ENCODE measurements at regions not wholly inside any gene's neighbourhood (a gene's known extent, or its start where the extent isn't known, plus 50 kb on each side); places are given as distances from the start of the nearest gene placed in this dataset.

DNA sequence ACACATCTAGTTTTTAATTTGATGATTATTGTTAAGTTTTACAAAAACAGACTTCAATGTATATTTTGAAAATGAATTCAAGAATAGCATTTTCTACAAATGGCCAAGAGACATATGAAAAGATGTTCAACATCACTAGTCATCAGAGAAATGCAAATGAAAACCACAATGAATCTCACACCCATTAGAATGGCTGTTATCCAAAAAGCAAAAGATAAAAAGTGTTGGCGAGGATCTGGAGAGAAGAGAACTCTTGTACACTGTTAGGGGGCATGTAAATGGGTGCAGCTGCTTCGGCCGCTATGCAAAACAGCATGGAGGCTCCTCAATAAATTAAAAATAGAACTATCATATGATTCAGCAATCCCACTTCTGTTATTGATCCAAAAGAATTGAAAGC lies 185.8 kb upstream of the CCN2 start:
- ATAC-seq, result no peak
- H3K4me1 Mint-ChIP-seq, result peaks cover 38% of the 10 kb centered on the region

DNA sequence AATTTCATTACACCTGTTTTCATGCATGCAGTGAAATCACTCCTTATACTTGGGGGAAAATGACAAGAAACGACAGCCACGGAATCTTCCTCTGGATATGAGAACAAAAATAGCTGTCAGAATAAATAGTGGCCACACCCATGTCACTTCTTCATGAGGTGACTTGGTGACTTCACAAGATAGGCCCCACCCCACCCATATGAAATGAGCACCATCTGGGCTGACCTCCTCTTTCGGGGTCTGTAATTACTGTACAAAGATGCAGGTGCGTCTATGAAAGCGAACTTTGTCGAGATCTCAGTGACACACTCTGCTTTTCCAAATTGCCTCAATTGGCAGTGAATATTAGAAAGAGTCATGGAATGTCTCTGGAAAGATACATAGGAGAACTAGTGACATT lies 184.2 kb upstream of the CCN2 start:
- peaks cover 47% of the 10 kb centered on the region for H3K4me1 Mint-ChIP-seq
- H3K36me3 Mint-ChIP-seq, result no peaks in the 10 kb centered on the region
- H3K4me3 Mint-ChIP-seq, result no peak overlapping the region
- peak; percentile 48 for ATAC-seq
- no peaks in the 10 kb centered on the region for H3K9me3 Mint-ChIP-seq
- peaks cover 13% of the 10 kb centered on the region for H3K27me3 Mint-ChIP-seq
- no peak overlapping the region for H3K27ac Mint-ChIP-seq

More for the DNA sequence above, 185.8 kb upstream of the CCN2 start:
- Mint-ChIP-seq H3K9me3 (no peaks in the 10 kb centered on the region), H3K4me3 (no peak overlapping the region), H3K27me3 (peaks cover 8% of the 10 kb centered on the region), H3K27ac (no peak overlapping the region), H3K36me3 (no peaks in the 10 kb centered on the region)

GRCh38 chr6:132133736-132134445 lies 182.7 kb upstream of the CCN2 start:
- Mint-ChIP-seq H3K27ac (no peak overlapping the region), H3K4me1 (peaks cover 46% of the 10 kb centered on the region), H3K9me3 (no peaks in the 10 kb centered on the region), H3K36me3 (no peaks in the 10 kb centered on the region), H3K4me3 (no peak overlapping the region), H3K27me3 (peaks cover 13% of the 10 kb centered on the region)
- ATAC-seq, result no peak

GRCh38 chr6:132132924-132133639 lies 181.9 kb upstream of the CCN2 start:
- peaks cover 13% of the 10 kb centered on the region for H3K27me3 Mint-ChIP-seq
- H3K27ac Mint-ChIP-seq, result no peak overlapping the region
- ATAC-seq, result no peak
- peaks cover 38% of the 10 kb centered on the region for H3K4me1 Mint-ChIP-seq
- H3K9me3 Mint-ChIP-seq, result no peaks in the 10 kb centered on the region
- no peaks in the 10 kb centered on the region for H3K36me3 Mint-ChIP-seq
- no peak overlapping the region for H3K4me3 Mint-ChIP-seq

DNA sequence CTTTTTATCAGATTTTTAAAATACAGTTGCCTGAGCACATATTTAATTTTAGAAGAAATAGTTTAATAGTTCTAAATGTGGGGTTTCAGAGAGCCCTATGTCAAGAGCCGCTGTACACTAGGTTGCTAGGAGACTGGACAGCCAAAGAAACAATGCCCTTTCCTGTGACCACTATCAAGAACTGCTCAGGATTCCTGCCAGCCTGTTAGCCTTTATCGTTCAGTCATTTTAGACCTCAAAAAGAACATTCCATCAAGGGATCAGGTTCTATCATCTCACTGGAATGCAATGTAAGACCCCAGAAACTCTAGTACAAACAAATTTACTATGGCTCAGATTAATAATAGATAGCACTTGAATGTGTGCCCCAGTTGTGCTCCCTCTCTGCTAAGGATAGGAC lies 181.2 kb upstream of the CCN2 start:
- no peak overlapping the region for H3K4me3 Mint-ChIP-seq
- H3K36me3 Mint-ChIP-seq, result no peaks in the 10 kb centered on the region
- peaks cover 35% of the 10 kb centered on the region for H3K4me1 Mint-ChIP-seq
- H3K27me3 Mint-ChIP-seq, result peaks cover 15% of the 10 kb centered on the region
- no peak for ATAC-seq
- no peak overlapping the region for H3K27ac Mint-ChIP-seq
- H3K9me3 Mint-ChIP-seq, result no peaks in the 10 kb centered on the region

GRCh38 chr6:132131758-132132157 lies 180.6 kb upstream of the CCN2 start:
- no peak overlapping the region for H3K4me3 Mint-ChIP-seq
- no peaks in the 10 kb centered on the region for H3K9me3 Mint-ChIP-seq
- no peak overlapping the region for H3K27ac Mint-ChIP-seq
- peaks cover 22% of the 10 kb centered on the region for H3K27me3 Mint-ChIP-seq
- H3K36me3 Mint-ChIP-seq, result no peaks in the 10 kb centered on the region
- peaks cover 29% of the 10 kb centered on the region for H3K4me1 Mint-ChIP-seq
- peak; percentile 55 for ATAC-seq

- H3K4me3 Mint-ChIP-seq, result no peak overlapping the region
- ATAC-seq, result no peak
- H3K27ac Mint-ChIP-seq, result no peak overlapping the region
- H3K4me1 Mint-ChIP-seq, result peaks cover 28% of the 10 kb centered on the region
- no peaks in the 10 kb centered on the region for H3K36me3 Mint-ChIP-seq
- H3K27me3 Mint-ChIP-seq, result peaks cover 26% of the 10 kb centered on the region
- H3K9me3 Mint-ChIP-seq, result no peaks in the 10 kb centered on the region
Measured at GRCh38 chr6:132131351-132131750, 180.2 kb upstream of the CCN2 start.

GRCh38 chr6:132130626-132131298 lies 179.6 kb upstream of the CCN2 start:
- Mint-ChIP-seq H3K27me3 (peaks cover 26% of the 10 kb centered on the region), H3K4me3 (no peak overlapping the region), H3K27ac (no peak overlapping the region), H3K9me3 (no peaks in the 10 kb centered on the region), H3K4me1 (peaks cover 28% of the 10 kb centered on the region), H3K36me3 (no peaks in the 10 kb centered on the region)
- ATAC-seq, result no peak

DNA sequence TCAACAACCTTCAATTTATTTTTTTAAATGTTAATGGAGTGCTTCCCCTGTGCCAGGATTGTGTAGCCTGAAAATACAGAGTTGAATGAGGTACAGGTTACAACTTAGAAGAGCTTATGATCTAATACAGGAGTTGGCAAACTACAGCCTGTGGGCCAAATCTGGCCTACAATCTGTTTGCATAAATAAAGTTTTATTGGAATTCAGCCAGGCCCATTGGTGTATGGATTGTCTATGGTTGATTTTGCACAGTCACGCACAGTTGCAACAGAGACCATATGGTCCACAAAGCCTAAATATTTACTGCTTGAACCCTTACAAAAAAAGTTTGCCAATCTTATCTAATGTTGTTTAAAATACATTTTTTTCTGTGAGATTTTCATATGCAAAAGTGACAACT lies 177.3 kb upstream of the CCN2 start:
- Mint-ChIP-seq H3K4me3 (no peak overlapping the region), H3K27ac (no peak overlapping the region), H3K4me1 (peaks cover 18% of the 10 kb centered on the region), H3K9me3 (no peaks in the 10 kb centered on the region), H3K27me3 (peaks cover 26% of the 10 kb centered on the region), H3K36me3 (no peaks in the 10 kb centered on the region)
- ATAC-seq, result no peak

DNA sequence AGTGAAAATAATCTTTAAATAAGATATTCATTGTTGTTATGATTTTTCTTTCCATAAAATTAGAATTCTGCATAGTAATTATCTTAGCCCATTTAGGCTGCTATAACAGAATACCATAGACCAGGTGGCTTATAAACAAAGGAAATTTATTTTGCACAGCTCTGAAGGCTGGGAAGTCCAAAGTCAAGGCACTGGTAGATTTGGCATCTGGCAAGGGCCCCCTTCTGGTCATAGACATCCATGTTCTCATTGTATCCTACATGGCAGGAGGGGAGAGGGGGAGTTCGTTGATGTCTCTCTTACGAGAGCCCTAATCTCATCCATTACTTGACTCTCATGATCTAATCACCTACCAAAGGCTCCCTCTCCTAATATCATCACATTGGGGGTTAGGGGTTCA lies 175.0 kb upstream of the CCN2 start:
- no peaks in the 10 kb centered on the region for H3K36me3 Mint-ChIP-seq
- H3K27ac Mint-ChIP-seq, result no peak overlapping the region
- peaks cover 19% of the 10 kb centered on the region for H3K27me3 Mint-ChIP-seq
- H3K4me1 Mint-ChIP-seq, result peaks cover 4% of the 10 kb centered on the region
- no peak overlapping the region for H3K4me3 Mint-ChIP-seq
- no peak for ATAC-seq
- no peaks in the 10 kb centered on the region for H3K9me3 Mint-ChIP-seq

GRCh38 chr6:132122871-132123270 lies 171.7 kb upstream of the CCN2 start:
- H3K4me3 Mint-ChIP-seq, result no peak overlapping the region
- H3K4me1 Mint-ChIP-seq, result no peaks in the 10 kb centered on the region
- H3K27ac Mint-ChIP-seq, result no peak overlapping the region
- H3K27me3 Mint-ChIP-seq, result peaks cover 27% of the 10 kb centered on the region
- ATAC-seq, result no peak
- no peaks in the 10 kb centered on the region for H3K9me3 Mint-ChIP-seq
- H3K36me3 Mint-ChIP-seq, result no peaks in the 10 kb centered on the region

DNA sequence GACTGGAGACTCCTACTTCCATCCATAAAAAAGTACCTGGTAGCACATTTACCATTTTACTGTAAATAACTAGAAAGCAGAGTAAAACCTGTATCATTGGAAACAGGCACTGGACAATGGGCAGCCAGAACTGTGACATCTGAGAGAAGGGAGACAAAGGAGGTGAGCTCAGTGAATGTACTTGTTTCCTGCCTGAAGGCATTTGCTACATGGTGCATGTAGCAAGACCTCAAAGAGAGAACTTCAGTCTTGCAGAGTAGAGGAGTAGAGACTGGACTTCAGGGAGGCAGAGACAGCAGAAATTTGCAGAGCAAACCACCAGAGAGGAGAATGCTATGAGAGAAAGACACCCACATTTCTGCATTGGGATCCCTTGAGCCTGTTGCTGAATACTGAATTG lies 171.0 kb upstream of the CCN2 start:
- no peak overlapping the region for H3K4me3 Mint-ChIP-seq
- ATAC-seq, result no peak
- H3K27me3 Mint-ChIP-seq, result peaks cover 22% of the 10 kb centered on the region
- no peaks in the 10 kb centered on the region for H3K36me3 Mint-ChIP-seq
- H3K27ac Mint-ChIP-seq, result no peak overlapping the region
- H3K4me1 Mint-ChIP-seq, result no peaks in the 10 kb centered on the region
- no peaks in the 10 kb centered on the region for H3K9me3 Mint-ChIP-seq

DNA sequence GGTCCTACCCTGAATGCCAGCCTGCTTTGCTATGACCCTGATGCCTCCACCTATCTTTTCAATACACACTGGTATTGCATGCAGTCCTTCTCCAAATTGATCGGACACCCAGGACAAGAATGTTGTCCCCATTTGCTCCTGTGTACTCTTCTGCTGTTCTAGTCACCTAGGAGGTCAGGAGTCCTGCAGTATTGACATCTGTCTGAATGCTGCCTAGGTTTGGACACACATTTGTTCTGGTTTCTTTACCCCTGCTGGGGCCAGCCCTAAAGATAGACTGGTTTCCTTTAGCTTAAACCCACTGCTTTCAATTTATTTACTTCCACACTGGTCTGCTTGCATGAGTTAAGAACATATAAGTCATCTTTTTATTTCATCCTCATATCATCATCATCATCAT lies 167.0 kb upstream of the CCN2 start:
- H3K27me3 Mint-ChIP-seq, result peaks cover 14% of the 10 kb centered on the region

DNA sequence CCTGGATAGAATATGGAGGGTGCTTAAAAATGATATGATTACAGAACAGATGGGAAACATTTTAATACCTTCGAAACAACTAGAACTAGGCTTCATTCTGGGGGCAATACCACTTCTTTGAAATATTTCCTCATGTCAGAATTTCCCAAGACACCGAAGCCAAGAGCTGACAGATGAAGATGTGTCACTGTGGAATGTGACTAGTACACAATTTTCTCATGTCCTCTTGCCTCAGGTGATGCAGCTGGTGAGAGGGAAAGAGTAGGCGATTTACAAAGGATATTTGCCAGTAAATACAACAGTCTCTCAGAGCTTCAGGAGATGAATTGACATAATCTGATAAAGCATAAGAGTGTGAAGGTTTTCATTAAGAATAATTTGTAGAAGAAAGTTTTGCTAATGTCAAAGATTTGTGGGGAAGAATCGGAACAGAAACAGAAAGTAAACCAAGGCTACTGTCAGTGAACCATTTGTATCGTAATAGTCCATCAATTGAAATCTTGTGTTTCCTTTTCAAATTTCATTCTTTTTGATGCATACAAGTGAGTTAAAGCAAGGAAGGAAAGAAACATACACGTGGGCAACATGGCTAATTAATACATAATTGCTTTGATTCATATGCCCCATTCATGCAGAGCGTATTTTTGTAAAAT lies 164.7 kb upstream of the CCN2 start:
- Mint-ChIP-seq H3K27ac (no peak overlapping the region), H3K9me3 (no peaks in the 10 kb centered on the region), H3K4me3 (no peak overlapping the region), H3K4me1 (no peaks in the 10 kb centered on the region), H3K27me3 (peaks cover 14% of the 10 kb centered on the region), H3K36me3 (no peaks in the 10 kb centered on the region)
- ATAC-seq, result no peak

More for the DNA sequence above, 167.0 kb upstream of the CCN2 start:
- Mint-ChIP-seq H3K4me3 (no peak overlapping the region), H3K36me3 (no peaks in the 10 kb centered on the region), H3K9me3 (no peaks in the 10 kb centered on the region), H3K4me1 (no peaks in the 10 kb centered on the region), H3K27ac (no peak overlapping the region)
- ATAC-seq, result no peak

DNA sequence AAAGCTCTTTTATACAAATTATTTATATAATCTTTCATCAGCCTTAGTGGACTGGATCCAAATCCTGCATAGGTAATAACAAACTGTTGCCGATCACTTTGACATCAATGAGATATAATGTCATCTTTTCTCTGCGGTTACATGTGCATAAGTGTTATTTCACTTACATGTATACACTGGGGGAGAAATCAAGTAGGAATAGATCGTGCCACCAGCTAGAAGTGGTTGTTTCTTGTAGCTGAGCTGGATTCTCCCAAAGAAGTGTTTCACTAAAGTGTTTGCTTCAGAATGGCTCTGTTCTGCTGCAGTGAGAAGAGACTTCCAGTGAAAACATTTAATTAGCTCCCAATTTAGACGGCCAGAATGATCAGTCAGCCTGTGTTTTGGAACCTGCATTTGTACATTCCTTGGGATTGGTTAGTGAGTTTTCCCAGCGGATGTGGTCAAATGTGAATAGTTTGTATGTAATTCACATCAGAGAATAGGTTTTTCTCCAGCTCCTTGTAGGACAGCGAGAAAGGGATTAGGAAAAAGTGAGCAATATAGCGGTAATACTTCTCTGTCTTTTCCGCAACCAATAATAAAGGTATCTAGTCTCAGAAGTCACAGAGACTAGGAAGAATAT lies 163.1 kb upstream of the CCN2 start:
- Mint-ChIP-seq H3K9me3 (peaks cover 6% of the 10 kb centered on the region), H3K36me3 (no peaks in the 10 kb centered on the region), H3K27ac (no peak overlapping the region), H3K4me3 (no peak overlapping the region), H3K27me3 (peaks cover 14% of the 10 kb centered on the region), H3K4me1 (no peaks in the 10 kb centered on the region)
- no peak for ATAC-seq
